ENCODE measurements at regions not wholly inside any gene's neighbourhood (a gene's known extent, or its start where the extent isn't known, plus 50 kb on each side); places are given as distances from the start of the nearest gene placed in this dataset.

GRCh38 chr11:113626736-113627135 is 79.4 kb downstream of the TMPRSS5 start:
- H3F3A ChIP-seq (ENCODE audit: low read depth), result peaks cover 28% of the 10 kb centered on the region
- H3K9me3 ChIP-seq (ENCODE audit: low read depth), result no peaks in the 10 kb centered on the region
- no peak overlapping the region for H2AFZ ChIP-seq (replicated peaks)
- no peak overlapping the region for H3K27ac ChIP-seq
- no peaks in the 10 kb centered on the region for H3K9me3 Mint-ChIP-seq
- H3K36me3 Mint-ChIP-seq, result no peaks in the 10 kb centered on the region
- no peak overlapping the region for H3K27ac Mint-ChIP-seq
- no peak for TF ChIP-seq CTCF (IDR thresholded peaks at IDR 0.05)
- no peak for TF ChIP-seq EZH2 (IDR thresholded peaks at IDR 0.05)
- no peak for TF ChIP-seq EZH2phosphoT487 (IDR thresholded peaks at IDR 0.05)
- H3K79me2 ChIP-seq (ENCODE audit: low read depth), result no peaks in the 10 kb centered on the region
- H3K27me3 Mint-ChIP-seq (ENCODE audit: insufficient read depth, low read depth), result peaks cover 2% of the 10 kb centered on the region
- no peak overlapping the region for H3K9ac ChIP-seq
- DNase-seq (ENCODE audit: low spot score), result no peak
- no peaks in the 10 kb centered on the region for H4K20me1 ChIP-seq (ENCODE audit: low read depth)
- H3K4me1 Mint-ChIP-seq, result peaks cover 14% of the 10 kb centered on the region
- peaks cover 17% of the 10 kb centered on the region for H3K4me1 ChIP-seq
- no peaks in the 10 kb centered on the region for H3K36me3 ChIP-seq
- H3K4me3 Mint-ChIP-seq, result no peak overlapping the region
- peaks cover 42% of the 10 kb centered on the region for H3K27me3 ChIP-seq
- no peak overlapping the region for H3K4me2 ChIP-seq
- H3K4me3 ChIP-seq, result no peak overlapping the region

GRCh38 chr11:113623114-113623513 is 83.0 kb downstream of the TMPRSS5 start:
- no peak for TF ChIP-seq CTCF (IDR thresholded peaks at IDR 0.05)
- Histone ChIP-seq H3K79me2 (ENCODE audit: low read depth) (no peaks in the 10 kb centered on the region), H3K9me3 (ENCODE audit: low read depth) (no peaks in the 10 kb centered on the region), H3K4me3 (no peak overlapping the region), H3K27ac (no peak overlapping the region), H3K4me2 (no peak overlapping the region), H3K4me1 (no peaks in the 10 kb centered on the region), H2AFZ (replicated peaks) (no peak overlapping the region), H3K36me3 (no peaks in the 10 kb centered on the region), H3K9ac (no peak overlapping the region), H3F3A (ENCODE audit: low read depth) (peaks cover 8% of the 10 kb centered on the region), H3K27me3 (peaks cover 18% of the 10 kb centered on the region), H4K20me1 (ENCODE audit: low read depth) (no peaks in the 10 kb centered on the region)
- DNase-seq (ENCODE audit: low spot score), result no peak
- Mint-ChIP-seq H3K4me1 (peaks cover 4% of the 10 kb centered on the region), H3K9me3 (no peaks in the 10 kb centered on the region), H3K4me3 (no peak overlapping the region), H3K36me3 (peaks cover 2% of the 10 kb centered on the region), H3K27me3 (ENCODE audit: insufficient read depth, low read depth) (peaks cover 3% of the 10 kb centered on the region), H3K27ac (no peak overlapping the region)

- H3K4me1 Mint-ChIP-seq, result peaks cover 4% of the 10 kb centered on the region
- Histone ChIP-seq H3K4me2 (no peak overlapping the region), H3K9ac (no peak overlapping the region), H3K9me3 (ENCODE audit: low read depth) (no peaks in the 10 kb centered on the region), H3K27me3 (no peaks in the 10 kb centered on the region), H3K36me3 (no peaks in the 10 kb centered on the region), H3K79me2 (ENCODE audit: low read depth) (no peaks in the 10 kb centered on the region), H3K4me3 (no peak overlapping the region), H4K20me1 (ENCODE audit: low read depth) (no peaks in the 10 kb centered on the region), H3F3A (ENCODE audit: low read depth) (no peaks in the 10 kb centered on the region), H3K4me1 (no peaks in the 10 kb centered on the region), H3K27ac (no peak overlapping the region), H2AFZ (replicated peaks) (no peak overlapping the region)
- H3K9me3 Mint-ChIP-seq, result no peaks in the 10 kb centered on the region
- H3K36me3 Mint-ChIP-seq, result peaks cover 2% of the 10 kb centered on the region
- H3K27ac Mint-ChIP-seq, result no peak overlapping the region
- no peak for DNase-seq (ENCODE audit: low spot score)
- peaks cover 5% of the 10 kb centered on the region for H3K27me3 Mint-ChIP-seq (ENCODE audit: insufficient read depth, low read depth)
- TF ChIP-seq EZH2phosphoT487 (IDR thresholded peaks at IDR 0.05), result no peak
- TF ChIP-seq CTCF (IDR thresholded peaks at IDR 0.05), result no peak
- TF ChIP-seq EZH2 (IDR thresholded peaks at IDR 0.05), result no peak
- H3K4me3 Mint-ChIP-seq, result no peak overlapping the region
Observed at GRCh38 chr11:113618360-113618759, 87.7 kb downstream of the TMPRSS5 start.

GRCh38 chr11:113615773-113616172 is 90.3 kb downstream of the TMPRSS5 start:
- H3K4me1 Mint-ChIP-seq, result no peaks in the 10 kb centered on the region

More at GRCh38 chr11:113615773-113616172, 90.3 kb downstream of the TMPRSS5 start:
- Mint-ChIP-seq H3K27ac (no peak overlapping the region), H3K4me3 (no peak overlapping the region), H3K36me3 (peaks cover 2% of the 10 kb centered on the region), H3K27me3 (ENCODE audit: insufficient read depth, low read depth) (peaks cover 2% of the 10 kb centered on the region), H3K9me3 (no peaks in the 10 kb centered on the region)
- H3K27me3 ChIP-seq, result no peaks in the 10 kb centered on the region
- H2AFZ ChIP-seq (replicated peaks), result no peak overlapping the region
- TF ChIP-seq CTCF (IDR thresholded peaks at IDR 0.05) (no peak), EZH2phosphoT487 (IDR thresholded peaks at IDR 0.05) (no peak), EZH2 (IDR thresholded peaks at IDR 0.05) (no peak)
- H3K9ac ChIP-seq, result no peak overlapping the region
- no peak overlapping the region for H3K27ac ChIP-seq
- no peaks in the 10 kb centered on the region for H3K9me3 ChIP-seq (ENCODE audit: low read depth)
- H4K20me1 ChIP-seq (ENCODE audit: low read depth), result no peaks in the 10 kb centered on the region
- H3K79me2 ChIP-seq (ENCODE audit: low read depth), result no peaks in the 10 kb centered on the region
- no peak overlapping the region for H3K4me2 ChIP-seq
- H3K4me1 ChIP-seq, result no peaks in the 10 kb centered on the region
- no peak for DNase-seq (ENCODE audit: low spot score)
- H3F3A ChIP-seq (ENCODE audit: low read depth), result no peaks in the 10 kb centered on the region
- H3K4me3 ChIP-seq, result no peak overlapping the region
- no peaks in the 10 kb centered on the region for H3K36me3 ChIP-seq

All from neural progenitor cell (in vitro differentiated cells).